Spleen (tissue), 7 donors: ENCODE measurements at regions not wholly inside any gene's neighbourhood (a gene's known extent, or its start where the extent isn't known, plus 50 kb on each side); places are given as distances from the start of the nearest gene placed in this dataset.
"Not testable (repeated sequence)": the region's sequence is repeated elsewhere in the genome, so short reads cannot be mapped to it uniquely, and the experiment has no call there.

Experiments
- CTCF ChIP-seq, 11 experiments: fragments of 200-600 bp in 7 of 11; fragments of 450-650 bp in 4 of 11; sonication (generic) in 4 of 11; IDR thresholded peaks in 8 of 11; conservative IDR thresholded peaks in 3 of 11; 1 replicate in 7 of 11; 2 replicates in 4 of 11; pipeline versions ENCODE4 v1.4.0 to v1.8.0; 2016 to 2021; ENCODE audit warnings: antibody characterized with exemption in 11 of 11, inconsistent platforms in 4 of 11, mild to moderate bottlenecking in 1 of 11
- POLR2A ChIP-seq, 3 donors: fragments of 450-650 bp; IDR thresholded peaks; one replicate each; pipeline ENCODE4 v1.5.1; 2017; ENCODE audit warnings: antibody characterized with exemption in 3 of 3, mild to moderate bottlenecking in 1 of 3
- donor health status: DM: no; HTN: no; CAD: no; lungs with moderate emphysema.
- donor health status: DM: no; HTN: no; CAD: no.
- donor health status: DM: no; HTN: no; CAD: no.

GRCh38 chr7:24449416-24449815, 123.8 kb upstream of the PALS2 start:
- not testable (repeated sequence) for TF ChIP-seq CTCF (IDR thresholded peaks at IDR 0.05 in 8 of 11, conservative IDR thresholded peaks at IDR 0.05 in 3 of 11); POLR2A (IDR thresholded peaks at IDR 0.05)
